Mesenteric fat pad (tissue), 1 donor: ENCODE measurements at regions not wholly inside any gene's neighbourhood (a gene's known extent, or its start where the extent isn't known, plus 50 kb on each side); places are given as distances from the start of the nearest gene placed in this dataset.
"Not testable (repeated sequence)": the region's sequence is repeated elsewhere in the genome, so short reads cannot be mapped to it uniquely, and the experiment has no call there.

Experiments
- DNase-seq: peaks from one replicate; pipeline ENCODE4 v3.0.0-alpha.2; 2020; ENCODE audit warnings: low spot score
- donor health status: DM: yes; HTN: yes; CAD: no.

DNA sequence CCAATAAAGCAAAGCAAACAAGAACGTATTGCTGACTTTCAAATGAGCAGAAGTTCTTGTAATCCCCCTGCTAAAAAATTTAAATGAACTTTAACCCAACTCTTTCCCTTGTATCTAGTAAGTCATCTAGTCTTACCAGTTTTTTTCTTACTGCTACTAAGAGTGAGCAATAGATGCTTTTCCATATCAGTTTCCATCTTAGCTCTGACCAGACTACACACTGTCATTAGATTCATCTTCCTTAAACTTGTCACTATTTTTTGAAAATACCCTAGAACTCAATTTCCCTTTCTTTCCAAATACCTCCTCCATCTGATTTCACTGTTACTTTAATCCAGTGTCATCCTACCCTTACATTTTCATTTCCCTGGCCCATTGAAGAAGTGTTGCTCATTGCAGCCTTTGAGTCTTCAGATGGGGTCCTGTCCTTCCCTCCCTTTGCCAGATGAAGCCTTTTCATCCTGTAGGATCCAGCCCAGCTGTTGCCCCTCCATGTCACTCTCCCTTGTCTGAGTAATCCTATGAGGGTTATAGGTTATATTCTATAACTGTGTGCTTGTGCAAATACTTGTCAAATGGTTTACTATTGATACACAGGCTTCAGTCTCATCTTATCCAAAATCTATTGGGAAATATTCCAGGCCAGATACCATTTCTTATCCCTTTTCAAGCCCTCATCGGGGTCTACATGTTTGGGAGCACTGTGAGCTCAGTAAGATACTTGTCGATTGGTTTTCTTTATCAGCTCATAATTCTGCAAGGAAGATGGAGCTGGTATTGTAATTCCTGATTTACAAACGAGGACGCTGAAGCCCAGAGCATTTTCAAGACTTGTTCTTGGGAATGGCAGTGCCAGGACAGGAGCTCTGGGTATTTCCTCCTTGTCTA is 51.5 kb upstream of the ITGB1 start:
- no peak for DNase-seq

DNA sequence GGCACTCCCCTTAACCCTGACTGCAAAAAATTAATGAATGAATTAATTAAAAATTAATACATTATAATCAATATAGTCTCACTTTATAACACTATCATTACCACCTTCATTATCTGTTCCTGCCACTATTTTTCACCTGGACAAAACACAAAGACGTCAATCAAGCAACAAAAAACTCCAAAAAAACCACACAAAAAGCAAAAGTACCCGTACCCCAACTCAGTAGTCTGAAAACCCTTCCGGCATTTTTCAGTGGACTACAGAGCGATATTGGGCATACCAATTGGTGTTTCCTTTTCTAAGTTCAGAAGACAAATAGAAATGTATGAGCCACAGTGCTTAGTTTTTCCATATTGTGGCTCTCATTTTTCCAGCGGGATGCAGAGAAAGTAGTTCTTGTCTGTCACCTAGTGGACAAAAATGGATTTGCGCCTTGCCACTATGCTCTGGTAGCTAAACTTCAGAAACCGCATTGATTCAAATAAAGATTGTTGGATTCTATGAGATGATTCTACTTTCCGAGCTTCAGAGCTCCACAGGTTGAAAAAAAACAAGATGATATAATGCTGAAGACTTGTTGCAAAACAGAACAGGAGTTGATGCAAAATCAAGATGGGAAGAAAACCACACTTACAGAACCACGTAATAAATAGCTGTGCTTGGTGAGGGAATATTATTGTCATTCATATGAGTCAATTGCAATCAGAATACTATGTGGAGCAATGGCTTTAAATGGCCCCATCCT is 50.6 kb upstream of the ITGB1 start:
- no peak for DNase-seq

DNA sequence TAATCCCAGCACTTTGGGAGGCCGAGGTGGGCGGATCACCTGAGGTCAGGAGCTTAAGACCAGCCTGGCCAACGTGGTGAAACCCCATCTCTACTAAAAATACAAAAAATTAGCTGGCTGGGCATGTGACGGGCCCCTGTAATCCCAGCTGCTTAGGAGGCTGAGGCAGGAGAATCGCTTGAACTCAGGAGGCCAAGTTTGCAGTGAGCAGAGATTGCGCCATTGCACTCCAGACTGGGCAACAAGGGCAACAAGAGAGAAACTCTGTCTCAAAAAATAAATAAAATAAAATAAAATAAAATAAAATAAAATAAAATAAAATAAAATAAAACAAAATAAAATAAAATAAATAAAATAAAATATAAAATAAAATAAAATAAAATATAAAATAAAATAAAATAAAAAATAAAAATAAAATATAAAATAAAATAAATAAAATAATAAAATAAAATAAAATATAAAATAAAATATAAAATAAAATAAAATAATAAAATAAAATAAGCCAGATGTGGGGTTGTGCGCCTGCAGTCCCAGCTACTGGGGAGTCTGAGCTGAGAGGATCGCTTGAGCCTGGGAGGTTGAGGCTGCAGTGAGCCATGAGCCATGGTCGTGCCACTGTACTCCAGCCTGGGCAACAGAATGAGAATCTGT is 49.8 kb upstream of the ITGB1 start:
- DNase-seq, result not testable (repeated sequence)
